Loucy (cell line): ENCODE measurements at regions not wholly inside any gene's neighbourhood (a gene's known extent, or its start where the extent isn't known, plus 50 kb on each side); places are given as distances from the start of the nearest gene placed in this dataset.

Source experiments
- CTCF ChIP-seq: fragments of 200-600 bp; sonication (generic); conservative IDR thresholded peaks from 2 replicates; pipeline ENCODE4 v1.5.1; 2014; ENCODE audit warnings: mild to moderate bottlenecking, antibody characterized with exemption, low read length
- EZH2phosphoT487 ChIP-seq: fragments of 200-600 bp; IDR thresholded peaks from 2 replicates; pipeline ENCODE4 v1.6.1; 2018; ENCODE audit warnings: antibody characterized with exemption, mild to moderate bottlenecking, moderate library complexity, borderline replicate concordance

- TF ChIP-seq EZH2phosphoT487 (no peak), CTCF (no peak)
Observed at GRCh38 chr2:104756118-104756517, 97.8 kb upstream of the POU3F3 start.
